AG09309 (cell line): ENCODE measurements at regions not wholly inside any gene's neighbourhood (a gene's known extent, or its start where the extent isn't known, plus 50 kb on each side); places are given as distances from the start of the nearest gene placed in this dataset.

Experiments used
- DNase-seq: peaks from one replicate; pipeline ENCODE4 v3.0.0-alpha.2; 2010; ENCODE audit warnings: low read depth
- H3K4me3 ChIP-seq: 2 replicates; pipeline ENCODE4 v1.5.1; 2011; ENCODE audit warnings: mild to moderate bottlenecking, low read depth, low read length, moderate library complexity; ENCODE audit not compliant: control insufficient read depth
- TF ChIP-seq, protein P1 (sequence below): IDR thresholded peaks from 2 replicates; pipeline ENCODE4 v1.5.1; 2011; ENCODE audit warnings: mild to moderate bottlenecking, low read depth, low read length, inconsistent platforms; ENCODE audit not compliant: insufficient read depth, control insufficient read depth; ENCODE audit errors: missing control alignments

- H3K4me3 ChIP-seq = no peak overlapping the region
- TF ChIP-seq, protein P1, sequence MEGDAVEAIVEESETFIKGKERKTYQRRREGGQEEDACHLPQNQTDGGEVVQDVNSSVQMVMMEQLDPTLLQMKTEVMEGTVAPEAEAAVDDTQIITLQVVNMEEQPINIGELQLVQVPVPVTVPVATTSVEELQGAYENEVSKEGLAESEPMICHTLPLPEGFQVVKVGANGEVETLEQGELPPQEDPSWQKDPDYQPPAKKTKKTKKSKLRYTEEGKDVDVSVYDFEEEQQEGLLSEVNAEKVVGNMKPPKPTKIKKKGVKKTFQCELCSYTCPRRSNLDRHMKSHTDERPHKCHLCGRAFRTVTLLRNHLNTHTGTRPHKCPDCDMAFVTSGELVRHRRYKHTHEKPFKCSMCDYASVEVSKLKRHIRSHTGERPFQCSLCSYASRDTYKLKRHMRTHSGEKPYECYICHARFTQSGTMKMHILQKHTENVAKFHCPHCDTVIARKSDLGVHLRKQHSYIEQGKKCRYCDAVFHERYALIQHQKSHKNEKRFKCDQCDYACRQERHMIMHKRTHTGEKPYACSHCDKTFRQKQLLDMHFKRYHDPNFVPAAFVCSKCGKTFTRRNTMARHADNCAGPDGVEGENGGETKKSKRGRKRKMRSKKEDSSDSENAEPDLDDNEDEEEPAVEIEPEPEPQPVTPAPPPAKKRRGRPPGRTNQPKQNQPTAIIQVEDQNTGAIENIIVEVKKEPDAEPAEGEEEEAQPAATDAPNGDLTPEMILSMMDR = no peak
- DNase-seq = no peak
Measured at GRCh38 chr6:140940251-140940925, 1192.3 kb upstream of the GJE1 start.

- TF ChIP-seq, protein P1 = no peak
- no peak for DNase-seq
- no peak overlapping the region for H3K4me3 ChIP-seq
Measured at GRCh38 chr6:140932909-140933308, 1199.8 kb upstream of the GJE1 start.

- DNase-seq = no peak
- TF ChIP-seq, protein P1 = no peak
- H3K4me3 ChIP-seq = no peak overlapping the region
Measured at GRCh38 chr6:140931581-140931980, 1201.1 kb upstream of the GJE1 start.

DNA sequence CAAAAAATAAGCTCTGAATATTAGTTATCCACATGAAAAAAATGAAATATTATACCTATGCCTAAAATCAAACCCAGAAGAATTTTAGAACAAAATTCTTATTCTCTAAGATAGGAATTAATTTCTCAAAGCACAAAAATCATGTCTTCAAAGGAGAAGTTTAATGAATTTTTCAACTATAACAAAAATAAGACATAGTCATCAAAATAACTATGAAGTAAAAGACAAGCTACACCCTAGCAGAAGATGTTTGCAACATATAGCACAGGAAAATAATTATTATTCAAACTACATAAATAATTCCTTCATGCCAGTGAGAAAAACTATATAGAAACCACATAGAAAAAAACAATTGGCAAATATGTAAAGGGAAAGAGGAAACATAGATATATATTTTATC, 1203.6 kb upstream of the GJE1 start:
- TF ChIP-seq, protein P1 = no peak
- no peak for DNase-seq
- H3K4me3 ChIP-seq = no peak overlapping the region

GRCh38 chr6:140923048-140923447, 1209.7 kb upstream of the GJE1 start:
- no peak for DNase-seq
- H3K4me3 ChIP-seq = no peak overlapping the region
- TF ChIP-seq, protein P1 = no peak

DNA sequence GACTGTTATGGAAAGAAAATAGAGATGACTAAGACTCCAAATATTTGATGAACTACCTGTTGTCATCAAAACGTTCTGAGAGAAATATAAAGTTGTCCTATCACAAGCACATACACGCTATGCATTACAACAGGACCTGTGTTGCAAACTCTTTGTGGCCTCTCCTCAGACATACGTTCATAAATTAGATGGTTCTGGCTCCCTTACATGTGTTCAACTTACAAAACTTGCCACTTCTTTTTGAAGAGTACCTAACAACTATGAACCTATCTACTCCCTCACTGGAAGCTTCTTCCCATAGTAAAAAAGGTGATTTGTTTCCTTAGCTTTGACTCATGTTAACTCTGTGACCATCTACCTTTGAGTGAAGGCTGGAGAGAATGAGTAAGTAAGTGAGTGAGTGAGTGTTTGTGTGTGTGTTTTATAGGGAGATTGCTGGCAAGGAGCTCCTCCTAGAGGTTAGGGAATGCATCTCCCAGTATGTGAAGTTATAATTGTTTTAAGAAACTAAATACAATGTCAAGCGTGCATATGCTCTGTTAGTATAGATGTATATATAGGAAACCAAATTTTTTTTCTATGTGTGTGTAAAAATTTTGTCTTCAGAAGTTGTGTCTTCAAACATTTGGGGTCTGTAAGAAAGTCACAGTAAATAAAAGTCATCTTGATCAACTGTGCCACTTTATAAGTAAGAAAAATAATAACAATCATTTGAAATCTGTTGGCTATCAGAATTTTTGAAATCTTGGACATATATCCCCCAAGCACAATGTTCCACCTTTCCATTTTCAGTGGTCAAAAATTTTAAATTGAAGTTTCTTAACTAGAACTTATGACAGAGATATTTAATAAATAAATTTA, 1211.1 kb upstream of the GJE1 start:
- H3K4me3 ChIP-seq = no peak overlapping the region
- TF ChIP-seq, protein P1 = peak; percentile 86
- peak; percentile 83 for DNase-seq
